ENCODE measurements at regions not wholly inside any gene's neighbourhood (a gene's known extent, or its start where the extent isn't known, plus 50 kb on each side); places are given as distances from the start of the nearest gene placed in this dataset.

DNA sequence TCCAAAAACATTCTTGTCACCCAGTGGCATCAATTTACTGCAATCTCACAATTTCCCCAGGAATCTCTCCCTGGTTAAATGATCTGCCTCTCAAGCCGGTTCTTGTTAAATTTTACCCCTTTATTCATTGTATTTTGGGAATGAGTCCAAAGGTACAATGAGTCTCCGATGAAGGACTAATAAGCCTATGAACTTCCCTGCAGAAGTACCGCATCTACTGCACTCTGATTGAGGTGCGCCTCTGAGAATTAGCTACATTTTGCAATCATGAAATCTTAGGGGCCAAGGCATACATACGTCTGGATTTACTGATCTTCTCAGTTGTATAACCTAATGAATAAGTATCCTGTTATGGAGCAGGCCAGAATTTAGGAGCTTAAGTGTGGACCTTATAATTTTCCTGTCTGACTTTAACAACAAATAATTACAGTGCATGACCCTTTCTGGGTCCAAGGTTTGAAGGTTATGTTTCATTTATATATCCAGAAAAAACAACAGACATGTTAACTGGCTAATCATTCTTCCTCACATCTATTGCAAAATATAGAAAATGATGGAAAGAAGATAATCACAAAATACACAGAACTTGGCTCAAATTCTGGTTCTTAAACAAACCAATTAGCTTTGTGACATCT is 261.8 kb upstream of the NRXN1 start:
- TF ChIP-seq EZH2phosphoT487 (IDR thresholded peaks at IDR 0.05; ENCODE audit: insufficient read depth, low read depth) (no peak), EZH2 (IDR thresholded peaks at IDR 0.05; ENCODE audit: insufficient read depth, poor library complexity, severe bottlenecking) (no peak)

Data from GM23248 (cell line).